GM12873 (cell line): ENCODE measurements at regions not wholly inside any gene's neighbourhood (a gene's known extent, or its start where the extent isn't known, plus 50 kb on each side); places are given as distances from the start of the nearest gene placed in this dataset.

Source experiments
- TF ChIP-seq, protein P1 (sequence below): IDR thresholded peaks from 2 replicates; pipeline ENCODE4 v1.5.1; 2012; ENCODE audit warnings: low read depth, mild to moderate bottlenecking, moderate library complexity, low read length, control low read depth; ENCODE audit not compliant: insufficient read depth; ENCODE audit errors: missing control alignments

DNA sequence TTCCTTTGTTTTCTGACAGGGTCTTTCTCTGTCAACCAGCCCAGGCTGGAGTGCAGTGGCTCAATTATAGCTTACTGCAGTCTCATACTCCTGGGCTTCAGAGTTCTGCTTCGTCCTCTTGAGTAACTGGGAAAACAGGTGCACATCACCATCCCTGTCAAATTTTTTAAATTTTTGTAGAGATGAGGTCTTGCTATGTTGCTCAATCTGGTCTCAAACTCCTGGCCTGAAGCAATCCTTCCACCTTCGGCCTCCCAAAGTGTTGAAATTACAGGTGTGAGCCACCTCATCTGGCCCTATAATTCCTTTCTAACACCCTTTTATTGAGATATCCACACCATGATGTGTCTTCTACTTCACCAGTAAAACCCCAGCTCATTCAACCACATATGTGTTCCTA is 341.6 kb upstream of the PCSK5 start:
- TF ChIP-seq, protein P1, sequence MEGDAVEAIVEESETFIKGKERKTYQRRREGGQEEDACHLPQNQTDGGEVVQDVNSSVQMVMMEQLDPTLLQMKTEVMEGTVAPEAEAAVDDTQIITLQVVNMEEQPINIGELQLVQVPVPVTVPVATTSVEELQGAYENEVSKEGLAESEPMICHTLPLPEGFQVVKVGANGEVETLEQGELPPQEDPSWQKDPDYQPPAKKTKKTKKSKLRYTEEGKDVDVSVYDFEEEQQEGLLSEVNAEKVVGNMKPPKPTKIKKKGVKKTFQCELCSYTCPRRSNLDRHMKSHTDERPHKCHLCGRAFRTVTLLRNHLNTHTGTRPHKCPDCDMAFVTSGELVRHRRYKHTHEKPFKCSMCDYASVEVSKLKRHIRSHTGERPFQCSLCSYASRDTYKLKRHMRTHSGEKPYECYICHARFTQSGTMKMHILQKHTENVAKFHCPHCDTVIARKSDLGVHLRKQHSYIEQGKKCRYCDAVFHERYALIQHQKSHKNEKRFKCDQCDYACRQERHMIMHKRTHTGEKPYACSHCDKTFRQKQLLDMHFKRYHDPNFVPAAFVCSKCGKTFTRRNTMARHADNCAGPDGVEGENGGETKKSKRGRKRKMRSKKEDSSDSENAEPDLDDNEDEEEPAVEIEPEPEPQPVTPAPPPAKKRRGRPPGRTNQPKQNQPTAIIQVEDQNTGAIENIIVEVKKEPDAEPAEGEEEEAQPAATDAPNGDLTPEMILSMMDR: no peak

DNA sequence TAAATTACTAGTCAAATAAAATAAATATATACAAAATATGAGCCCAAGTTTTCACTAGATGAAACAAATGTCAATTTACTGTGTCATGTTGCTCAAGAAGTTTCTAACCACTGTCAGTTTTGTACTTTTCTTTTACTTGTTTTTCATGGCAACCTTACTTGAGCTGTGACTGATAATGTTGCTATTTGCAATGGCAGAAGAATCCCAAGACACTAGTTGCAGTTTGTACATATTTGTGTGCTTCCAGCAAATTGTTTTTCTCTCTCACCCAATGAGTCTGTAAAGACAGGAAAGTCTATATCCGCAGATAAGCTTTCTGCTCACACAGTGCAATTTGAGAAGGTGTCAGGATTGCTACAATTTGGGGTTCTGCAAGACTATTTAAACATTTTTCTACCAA is 338.6 kb upstream of the PCSK5 start:
- TF ChIP-seq, protein P1: no peak

DNA sequence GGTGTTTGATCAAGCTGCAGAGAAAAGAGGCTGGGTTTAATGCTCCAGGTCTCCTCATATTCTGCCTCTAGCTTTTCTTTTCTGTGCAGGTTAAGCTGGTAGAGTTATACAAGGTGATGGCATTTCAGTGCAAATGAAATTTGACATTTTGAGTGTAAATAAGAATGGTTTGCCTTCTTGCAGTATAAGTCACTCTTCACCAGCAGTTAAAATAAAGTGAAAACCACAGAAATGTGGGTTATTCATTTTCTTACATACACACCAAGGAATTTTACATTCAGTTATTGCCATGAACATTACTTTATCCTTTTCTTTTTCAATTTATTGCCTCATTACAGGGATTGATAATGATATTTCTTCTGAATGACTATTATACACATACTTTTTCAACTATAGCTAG is 337.5 kb upstream of the PCSK5 start:
- TF ChIP-seq, protein P1: no peak

DNA sequence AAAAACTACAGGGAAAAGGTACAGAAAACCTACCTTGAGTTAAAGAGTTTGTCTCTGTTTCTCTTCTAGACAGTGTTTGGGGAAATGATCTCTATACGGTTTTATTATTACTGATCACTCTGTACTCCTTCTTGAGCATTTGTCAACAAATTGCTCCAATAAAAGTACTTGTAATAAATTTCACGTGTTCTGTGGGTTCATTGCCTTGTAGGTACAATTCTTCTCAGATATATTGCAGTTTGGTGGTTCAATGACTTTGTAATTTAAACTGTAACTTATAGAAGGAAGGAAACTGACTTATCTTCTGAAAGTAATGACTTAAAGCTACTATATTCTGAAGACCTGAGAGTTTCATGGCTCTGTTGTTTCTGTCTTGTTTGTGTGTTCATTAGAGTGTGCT is 319.9 kb upstream of the PCSK5 start:
- TF ChIP-seq, protein P1: no peak

- TF ChIP-seq, protein P1: no peak
Measured at GRCh38 chr9:75574569-75574968, 315.9 kb upstream of the PCSK5 start.

DNA sequence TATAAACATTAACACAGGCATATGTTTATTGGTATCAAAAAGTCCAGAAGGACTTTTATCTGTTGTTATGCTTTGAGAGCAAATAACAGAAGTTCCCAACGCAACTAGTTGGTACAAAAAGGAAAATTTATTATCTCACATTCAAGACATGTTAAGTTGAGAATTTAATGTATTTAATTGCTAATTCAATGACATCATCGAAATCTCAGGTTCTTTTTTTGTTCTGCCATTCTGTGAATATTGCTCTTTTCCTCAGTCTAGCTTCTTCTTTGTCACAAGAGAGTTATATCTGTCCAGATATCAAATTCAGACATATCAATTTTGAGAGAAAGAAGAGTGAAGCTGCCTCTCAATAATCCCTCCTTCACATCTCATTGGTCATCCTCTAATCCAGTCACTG is 307.6 kb upstream of the PCSK5 start:
- TF ChIP-seq, protein P1: no peak

GRCh38 chr9:75588808-75589207 is 301.7 kb upstream of the PCSK5 start:
- TF ChIP-seq, protein P1: peak; percentile 41
